ENCODE measurements at regions not wholly inside any gene's neighbourhood (a gene's known extent, or its start where the extent isn't known, plus 50 kb on each side); places are given as distances from the start of the nearest gene placed in this dataset.
"Not testable (repeated sequence)": the region's sequence is repeated elsewhere in the genome, so short reads cannot be mapped to it uniquely, and the experiment has no call there.

- DNase-seq: no peak
Measured at GRCh38 chr6:163776906-163777686, 362.6 kb downstream of the QKI start.

GRCh38 chr6:163776196-163776905 is 361.8 kb downstream of the QKI start:
- DNase-seq: no peak

GRCh38 chr6:163775313-163775712 is 360.8 kb downstream of the QKI start:
- no peak for DNase-seq

- DNase-seq: no peak
Measured at GRCh38 chr6:163774485-163774884, 360.0 kb downstream of the QKI start.

GRCh38 chr6:163773646-163774045 is 359.1 kb downstream of the QKI start:
- DNase-seq: no peak

- DNase-seq: no peak
Measured at GRCh38 chr6:163772701-163773100, 358.2 kb downstream of the QKI start.

- DNase-seq: no peak
Measured at GRCh38 chr6:163771180-163771579, 356.7 kb downstream of the QKI start.

GRCh38 chr6:163768905-163769304 is 354.4 kb downstream of the QKI start:
- DNase-seq: no peak

GRCh38 chr6:163766936-163767335 is 352.4 kb downstream of the QKI start:
- no peak for DNase-seq

- no peak for DNase-seq
Measured at GRCh38 chr6:163765335-163765734, 350.8 kb downstream of the QKI start.

GRCh38 chr6:163764565-163764964 is 350.0 kb downstream of the QKI start:
- no peak for DNase-seq

- DNase-seq: no peak
Measured at GRCh38 chr6:163761481-163761880, 347.0 kb downstream of the QKI start.

GRCh38 chr6:163760860-163761259 is 346.3 kb downstream of the QKI start:
- no peak for DNase-seq

- DNase-seq: no peak
Measured at GRCh38 chr6:163759542-163759941, 345.0 kb downstream of the QKI start.

GRCh38 chr6:163757520-163757919 is 343.0 kb downstream of the QKI start:
- no peak for DNase-seq

- DNase-seq: no peak
Measured at GRCh38 chr6:163756079-163756478, 341.6 kb downstream of the QKI start.

GRCh38 chr6:163754866-163755265 is 340.3 kb downstream of the QKI start:
- DNase-seq: no peak

GRCh38 chr6:163753430-163753829 is 338.9 kb downstream of the QKI start:
- no peak for DNase-seq

GRCh38 chr6:163752446-163752845 is 337.9 kb downstream of the QKI start:
- no peak for DNase-seq

GRCh38 chr6:163751032-163751525 is 336.6 kb downstream of the QKI start:
- peak; percentile 2 for DNase-seq

GRCh38 chr6:163750431-163751031 is 336.0 kb downstream of the QKI start:
- DNase-seq: peak; percentile 22

- no peak for DNase-seq
Measured at GRCh38 chr6:163748886-163749285, 334.4 kb downstream of the QKI start.

GRCh38 chr6:163748036-163748435 is 333.5 kb downstream of the QKI start:
- DNase-seq: no peak

GRCh38 chr6:163747058-163747457 is 332.5 kb downstream of the QKI start:
- not testable (repeated sequence) for DNase-seq
